ENCODE measurements at regions not wholly inside any gene's neighbourhood (a gene's known extent, or its start where the extent isn't known, plus 50 kb on each side); places are given as distances from the start of the nearest gene placed in this dataset.

GRCh38 chr22:48972979-48973693, 854.5 kb downstream of the BRD1 start:
- no peaks in the 10 kb centered on the region for H3K36me3 Mint-ChIP-seq
- no peaks in the 10 kb centered on the region for H3K27me3 Mint-ChIP-seq
- Histone ChIP-seq H3K36me3 (ENCODE audit: control insufficient read depth, insufficient read depth, low read length) (no peaks in the 10 kb centered on the region), H3K27me3 (ENCODE audit: control insufficient read depth, insufficient read depth, low read length) (no peaks in the 10 kb centered on the region), H3K4me3 (ENCODE audit: low read depth, low read length) (no peak overlapping the region), H3K4me1 (ENCODE audit: control insufficient read depth, insufficient read depth, low read length, poor library complexity, severe bottlenecking) (no peaks in the 10 kb centered on the region), H3K27ac (ENCODE audit: insufficient read depth, low read length, poor library complexity, severe bottlenecking) (no peak overlapping the region), H3K9me3 (ENCODE audit: control insufficient read depth in 2 of 2, low read length in 2 of 2) (no peaks in the 10 kb centered on the region)
- no peak for DNase-seq
- H3K4me3 Mint-ChIP-seq, result no peak overlapping the region
- ATAC-seq (ENCODE audit: low read depth in 2 of 2), result no peak
- H3K4me1 Mint-ChIP-seq, result no peaks in the 10 kb centered on the region
- no peaks in the 10 kb centered on the region for H3K9me3 Mint-ChIP-seq
- no peak overlapping the region for H3K27ac Mint-ChIP-seq

GRCh38 chr22:48968201-48968959, 859.3 kb downstream of the BRD1 start:
- Mint-ChIP-seq H3K36me3 (no peaks in the 10 kb centered on the region), H3K27ac (no peak overlapping the region), H3K9me3 (peaks cover 0 to 2% (median 0%) of the 10 kb centered on the region in 7 donors), H3K4me1 (no peaks in the 10 kb centered on the region), H3K27me3 (peaks cover 5% of the 10 kb centered on the region), H3K4me3 (no peak overlapping the region)
- no peaks in the 10 kb centered on the region for H3K4me1 ChIP-seq (ENCODE audit: control insufficient read depth, insufficient read depth, low read length, poor library complexity, severe bottlenecking)
- H3K4me3 ChIP-seq (ENCODE audit: low read depth, low read length), result no peak overlapping the region
- ATAC-seq (ENCODE audit: low read depth in 2 of 2), result peak in 1 of 2 donors; percentile 24
- no peaks in the 10 kb centered on the region for H3K36me3 ChIP-seq (ENCODE audit: control insufficient read depth, insufficient read depth, low read length)
- peak in 1 of 3 donors; percentile 4 for DNase-seq
- H3K9me3 ChIP-seq (ENCODE audit: control insufficient read depth in 2 of 2, low read length in 2 of 2), result no peaks in the 10 kb centered on the region
- no peak overlapping the region for H3K27ac ChIP-seq (ENCODE audit: insufficient read depth, low read length, poor library complexity, severe bottlenecking)
- H3K27me3 ChIP-seq (ENCODE audit: control insufficient read depth, insufficient read depth, low read length), result no peaks in the 10 kb centered on the region

GRCh38 chr22:48963405-48963804, 864.3 kb downstream of the BRD1 start:
- no peaks in the 10 kb centered on the region for H3K9me3 ChIP-seq (ENCODE audit: control insufficient read depth in 2 of 2, low read length in 2 of 2)
- H3K4me1 ChIP-seq (ENCODE audit: control insufficient read depth, insufficient read depth, low read length, poor library complexity, severe bottlenecking), result no peaks in the 10 kb centered on the region
- Mint-ChIP-seq H3K27me3 (peaks cover 26% of the 10 kb centered on the region), H3K4me1 (no peaks in the 10 kb centered on the region), H3K36me3 (no peaks in the 10 kb centered on the region), H3K27ac (no peak overlapping the region), H3K4me3 (no peak overlapping the region), H3K9me3 (peaks cover 0 to 2% (median 0%) of the 10 kb centered on the region in 7 donors)
- no peak overlapping the region for H3K27ac ChIP-seq (ENCODE audit: insufficient read depth, low read length, poor library complexity, severe bottlenecking)
- no peak for DNase-seq
- no peak overlapping the region for H3K4me3 ChIP-seq (ENCODE audit: low read depth, low read length)
- peaks cover 6% of the 10 kb centered on the region for H3K27me3 ChIP-seq (ENCODE audit: control insufficient read depth, insufficient read depth, low read length)
- no peak for ATAC-seq (ENCODE audit: low read depth in 2 of 2)
- H3K36me3 ChIP-seq (ENCODE audit: control insufficient read depth, insufficient read depth, low read length), result no peaks in the 10 kb centered on the region

GRCh38 chr22:48961705-48962104, 866.0 kb downstream of the BRD1 start:
- Mint-ChIP-seq H3K36me3 (no peaks in the 10 kb centered on the region), H3K27me3 (peaks cover 26% of the 10 kb centered on the region), H3K9me3 (peaks cover 0 to 2% (median 0%) of the 10 kb centered on the region in 7 donors), H3K27ac (no peak overlapping the region), H3K4me3 (no peak overlapping the region), H3K4me1 (no peaks in the 10 kb centered on the region)
- Histone ChIP-seq H3K27me3 (ENCODE audit: control insufficient read depth, insufficient read depth, low read length) (peaks cover 6% of the 10 kb centered on the region), H3K36me3 (ENCODE audit: control insufficient read depth, insufficient read depth, low read length) (no peaks in the 10 kb centered on the region), H3K27ac (ENCODE audit: insufficient read depth, low read length, poor library complexity, severe bottlenecking) (no peak overlapping the region), H3K4me1 (ENCODE audit: control insufficient read depth, insufficient read depth, low read length, poor library complexity, severe bottlenecking) (no peaks in the 10 kb centered on the region), H3K9me3 (ENCODE audit: control insufficient read depth in 2 of 2, low read length in 2 of 2) (no peaks in the 10 kb centered on the region), H3K4me3 (ENCODE audit: low read depth, low read length) (no peak overlapping the region)
- DNase-seq, result no peak
- ATAC-seq (ENCODE audit: low read depth in 2 of 2), result no peak

- DNase-seq, result no peak
- no peaks in the 10 kb centered on the region for H3K36me3 ChIP-seq (ENCODE audit: control insufficient read depth, insufficient read depth, low read length)
These were observed 866.6 kb downstream of the BRD1 start for GRCh38 chr22:48960980-48961660.

GRCh38 chr22:48960576-48960975, 867.1 kb downstream of the BRD1 start:
- Histone ChIP-seq H3K4me3 (ENCODE audit: low read depth, low read length) (no peak overlapping the region), H3K9me3 (ENCODE audit: control insufficient read depth in 2 of 2, low read length in 2 of 2) (no peaks in the 10 kb centered on the region), H3K36me3 (ENCODE audit: control insufficient read depth, insufficient read depth, low read length) (no peaks in the 10 kb centered on the region), H3K4me1 (ENCODE audit: control insufficient read depth, insufficient read depth, low read length, poor library complexity, severe bottlenecking) (no peaks in the 10 kb centered on the region), H3K27me3 (ENCODE audit: control insufficient read depth, insufficient read depth, low read length) (peaks cover 6% of the 10 kb centered on the region), H3K27ac (ENCODE audit: insufficient read depth, low read length, poor library complexity, severe bottlenecking) (no peak overlapping the region)
- no peaks in the 10 kb centered on the region for H3K36me3 Mint-ChIP-seq
- ATAC-seq (ENCODE audit: low read depth in 2 of 2) (no peak), DNase-seq (no peak)
- H3K4me1 Mint-ChIP-seq, result no peaks in the 10 kb centered on the region
- H3K27me3 Mint-ChIP-seq, result peaks cover 26% of the 10 kb centered on the region
- H3K27ac Mint-ChIP-seq, result no peak overlapping the region
- H3K9me3 Mint-ChIP-seq, result peaks cover 0 to 2% (median 0%) of the 10 kb centered on the region in 7 donors
- H3K4me3 Mint-ChIP-seq, result no peak overlapping the region

More at GRCh38 chr22:48960980-48961660, 866.6 kb downstream of the BRD1 start:
- Mint-ChIP-seq H3K4me1 (no peaks in the 10 kb centered on the region), H3K4me3 (no peak overlapping the region), H3K27me3 (peaks cover 26% of the 10 kb centered on the region), H3K27ac (no peak overlapping the region), H3K9me3 (peaks cover 0 to 2% (median 0%) of the 10 kb centered on the region in 7 donors), H3K36me3 (no peaks in the 10 kb centered on the region)
- no peak overlapping the region for H3K4me3 ChIP-seq (ENCODE audit: low read depth, low read length)
- H3K27me3 ChIP-seq (ENCODE audit: control insufficient read depth, insufficient read depth, low read length), result peaks cover 6% of the 10 kb centered on the region
- ATAC-seq (ENCODE audit: low read depth in 2 of 2), result no peak
- no peaks in the 10 kb centered on the region for H3K9me3 ChIP-seq (ENCODE audit: control insufficient read depth in 2 of 2, low read length in 2 of 2)
- no peaks in the 10 kb centered on the region for H3K4me1 ChIP-seq (ENCODE audit: control insufficient read depth, insufficient read depth, low read length, poor library complexity, severe bottlenecking)
- no peak overlapping the region for H3K27ac ChIP-seq (ENCODE audit: insufficient read depth, low read length, poor library complexity, severe bottlenecking)

GRCh38 chr22:48959496-48959895, 868.2 kb downstream of the BRD1 start:
- Mint-ChIP-seq H3K9me3 (peaks cover 0 to 2% (median 0%) of the 10 kb centered on the region in 7 donors), H3K4me3 (no peak overlapping the region), H3K27ac (peak overlapping the region in 1 of 3 donors; percentile 89), H3K27me3 (peaks cover 26% of the 10 kb centered on the region), H3K36me3 (no peaks in the 10 kb centered on the region), H3K4me1 (no peaks in the 10 kb centered on the region)
- DNase-seq (no peak), ATAC-seq (ENCODE audit: low read depth in 2 of 2) (no peak)
- Histone ChIP-seq H3K9me3 (ENCODE audit: control insufficient read depth in 2 of 2, low read length in 2 of 2) (no peaks in the 10 kb centered on the region), H3K36me3 (ENCODE audit: control insufficient read depth, insufficient read depth, low read length) (no peaks in the 10 kb centered on the region), H3K4me3 (ENCODE audit: low read depth, low read length) (no peak overlapping the region), H3K27ac (ENCODE audit: insufficient read depth, low read length, poor library complexity, severe bottlenecking) (no peak overlapping the region), H3K27me3 (ENCODE audit: control insufficient read depth, insufficient read depth, low read length) (peaks cover 6% of the 10 kb centered on the region), H3K4me1 (ENCODE audit: control insufficient read depth, insufficient read depth, low read length, poor library complexity, severe bottlenecking) (no peaks in the 10 kb centered on the region)
